Lung (tissue), 11 donors: ENCODE measurements at regions not wholly inside any gene's neighbourhood (a gene's known extent, or its start where the extent isn't known, plus 50 kb on each side); places are given as distances from the start of the nearest gene placed in this dataset.

Experiments used
- ATAC-seq: fragments of 200-7000 bp; cut with Tn5 transposase; one replicate; pipeline ENCODE4 v1.9.1; 2020; ENCODE audit warnings: moderate number of reproducible peaks; ENCODE audit not compliant: insufficient read depth, low FRiP score
- DNase-seq, 3 donors: peaks; one replicate each; pipeline ENCODE4 v3.0.0-alpha.2; 2013 to 2017
- H3K27ac ChIP-seq, 2 donors: one replicate each; pipeline ENCODE4 v1.5.1; 2013; ENCODE audit warnings: mild to moderate bottlenecking in 2 of 2, moderate library complexity in 2 of 2, control low read depth in 1 of 2, inconsistent platforms in 1 of 2, low read depth in 1 of 2, low read length in 1 of 2
- H3K27me3 ChIP-seq, 3 donors: one replicate each; pipeline ENCODE4 v1.5.1; 2013; ENCODE audit warnings: low read length in 2 of 3; ENCODE audit not compliant: control insufficient read depth in 3 of 3, insufficient read depth in 3 of 3
- H3K36me3 ChIP-seq, 4 donors: one replicate each; pipeline ENCODE4 v1.5.1; 2013; ENCODE audit warnings: low read length in 4 of 4, mild to moderate bottlenecking in 1 of 4, moderate library complexity in 1 of 4; ENCODE audit not compliant: control insufficient read depth in 4 of 4, insufficient read depth in 4 of 4
- H3K4me1 ChIP-seq, 5 donors: one replicate each; pipeline ENCODE4 v1.5.1; 2013; ENCODE audit warnings: low read length in 5 of 5, mild to moderate bottlenecking in 2 of 5, moderate library complexity in 1 of 5; ENCODE audit not compliant: control insufficient read depth in 5 of 5, insufficient read depth in 5 of 5
- H3K4me3 ChIP-seq: one replicate; pipeline ENCODE4 v1.5.1; 2013; ENCODE audit warnings: mild to moderate bottlenecking, control low read depth, moderate library complexity
- H3K9ac ChIP-seq, 2 donors: one replicate each; pipeline ENCODE4 v1.5.1; 2013; ENCODE audit warnings: low read length in 2 of 2, control low read depth in 1 of 2; ENCODE audit not compliant: insufficient read depth in 1 of 2
- H3K9me3 ChIP-seq, 4 donors: one replicate each; pipeline ENCODE4 v1.5.1; 2013; ENCODE audit warnings: low read length in 3 of 4, mild to moderate bottlenecking in 1 of 4, moderate library complexity in 1 of 4; ENCODE audit not compliant: control insufficient read depth in 4 of 4, insufficient read depth in 3 of 4
- WGBS, 2 donors: extraction: QIAGEN DNeasy Blood & Tissue Kit; methylation state at CpG; one replicate each; pipeline ENCODE4 v1.1.7; 2013; 5-methylcytosine and 5-hydroxymethylcytosine counted together
- TF ChIP-seq, protein P1 (sequence below): IDR thresholded peaks from 2 replicates; pipeline ENCODE4 v1.5.1; 2012; ENCODE audit warnings: mild to moderate bottlenecking; ENCODE audit errors: control extremely low read depth, extremely low read depth
- donor health status: control.
- donor health status: control.
- donor health status: Bipolar disorder and iron deficiency.
- donor health status: healthy.
- donor health status: DM: yes; HTN: yes; CAD: no.

DNA sequence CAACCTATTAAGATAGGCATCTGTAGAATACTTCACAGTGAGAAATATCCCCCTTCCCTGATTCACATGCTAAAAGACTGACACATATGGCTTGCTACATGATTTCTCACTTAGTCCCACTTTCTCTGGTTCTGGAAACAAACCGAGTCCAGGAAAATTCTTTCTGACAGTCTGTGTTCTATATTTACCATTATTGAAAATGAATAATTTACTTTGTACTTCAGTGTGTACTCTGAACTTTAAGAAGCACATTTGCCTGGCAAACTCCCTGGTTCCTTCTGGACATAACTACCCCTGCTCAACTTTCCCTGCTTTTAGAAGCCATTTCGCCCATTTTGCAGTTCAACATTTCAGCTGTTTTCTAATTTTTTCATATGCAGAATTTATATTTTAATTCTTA lies 53.6 kb downstream of the APCS start:
- no peak overlapping the region for H3K27ac ChIP-seq
- 84 to 87% methylated on average over 2 of the region's 2 CpGs for WGBS, 2 donors
- H3K9me3 ChIP-seq, result peaks cover 0 to 2% (median 0%) of the 10 kb centered on the region in 4 donors
- DNase-seq (no peak), ATAC-seq (no peak)
- no peaks in the 10 kb centered on the region for H3K4me1 ChIP-seq
- TF ChIP-seq, protein P1, sequence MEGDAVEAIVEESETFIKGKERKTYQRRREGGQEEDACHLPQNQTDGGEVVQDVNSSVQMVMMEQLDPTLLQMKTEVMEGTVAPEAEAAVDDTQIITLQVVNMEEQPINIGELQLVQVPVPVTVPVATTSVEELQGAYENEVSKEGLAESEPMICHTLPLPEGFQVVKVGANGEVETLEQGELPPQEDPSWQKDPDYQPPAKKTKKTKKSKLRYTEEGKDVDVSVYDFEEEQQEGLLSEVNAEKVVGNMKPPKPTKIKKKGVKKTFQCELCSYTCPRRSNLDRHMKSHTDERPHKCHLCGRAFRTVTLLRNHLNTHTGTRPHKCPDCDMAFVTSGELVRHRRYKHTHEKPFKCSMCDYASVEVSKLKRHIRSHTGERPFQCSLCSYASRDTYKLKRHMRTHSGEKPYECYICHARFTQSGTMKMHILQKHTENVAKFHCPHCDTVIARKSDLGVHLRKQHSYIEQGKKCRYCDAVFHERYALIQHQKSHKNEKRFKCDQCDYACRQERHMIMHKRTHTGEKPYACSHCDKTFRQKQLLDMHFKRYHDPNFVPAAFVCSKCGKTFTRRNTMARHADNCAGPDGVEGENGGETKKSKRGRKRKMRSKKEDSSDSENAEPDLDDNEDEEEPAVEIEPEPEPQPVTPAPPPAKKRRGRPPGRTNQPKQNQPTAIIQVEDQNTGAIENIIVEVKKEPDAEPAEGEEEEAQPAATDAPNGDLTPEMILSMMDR, result no peak
- no peaks in the 10 kb centered on the region for H3K36me3 ChIP-seq
- no peak overlapping the region for H3K4me3 ChIP-seq
- no peaks in the 10 kb centered on the region for H3K27me3 ChIP-seq
- no peak overlapping the region for H3K9ac ChIP-seq

DNA sequence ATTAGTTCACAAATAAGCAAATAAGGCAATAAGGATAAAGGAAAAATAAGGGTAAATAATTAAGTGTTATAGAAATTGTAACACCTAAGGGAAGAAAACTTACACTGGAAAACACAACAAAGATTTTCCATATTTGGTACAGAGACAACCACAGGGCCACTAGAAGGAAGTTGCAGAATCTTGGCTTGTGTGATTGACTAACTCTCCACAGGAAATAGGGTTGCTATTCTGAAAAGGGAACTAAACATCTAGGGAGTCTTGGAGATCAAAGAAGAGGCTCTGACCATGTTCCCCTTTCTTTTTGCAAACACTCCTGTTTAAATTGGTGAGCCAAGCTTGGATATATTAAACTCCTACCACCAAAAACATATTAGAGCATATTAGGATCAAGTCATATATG lies 59.1 kb downstream of the APCS start:
- H3K36me3 ChIP-seq, result no peaks in the 10 kb centered on the region
- H3K27ac ChIP-seq, result no peak overlapping the region
- DNase-seq, result peak in 2 of 3 donors; percentile 3 to 6
- peaks cover 0 to 2% (median 0%) of the 10 kb centered on the region in 4 donors for H3K9me3 ChIP-seq
- no peak overlapping the region for H3K9ac ChIP-seq
- H3K27me3 ChIP-seq, result no peaks in the 10 kb centered on the region
- H3K4me3 ChIP-seq, result no peak overlapping the region
- no peak for ATAC-seq
- no peaks in the 10 kb centered on the region for H3K4me1 ChIP-seq
- TF ChIP-seq, protein P1, result no peak

DNA sequence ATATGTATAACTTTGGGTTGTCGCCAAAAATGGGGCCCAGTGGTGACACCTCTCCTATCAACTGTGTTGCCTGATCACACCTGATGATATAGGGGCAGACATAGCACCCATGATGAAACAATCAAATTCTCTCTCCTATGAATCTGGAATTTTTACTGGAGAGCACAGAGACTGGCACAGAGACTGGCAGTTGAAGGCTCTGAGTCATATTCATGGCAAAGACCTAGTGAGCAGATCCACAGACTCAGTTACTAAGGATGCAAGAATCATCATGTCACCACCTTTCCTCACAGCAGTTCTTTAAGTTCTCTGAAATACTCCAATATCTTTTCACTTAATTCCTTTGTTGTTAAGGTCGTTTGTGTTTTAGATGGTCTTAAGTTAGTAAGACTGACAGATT lies 60.0 kb downstream of the APCS start:
- TF ChIP-seq, protein P1, result no peak
- DNase-seq (no peak), ATAC-seq (no peak)
- Histone ChIP-seq H3K36me3 (no peaks in the 10 kb centered on the region), H3K9me3 (peaks cover 0 to 2% (median 0%) of the 10 kb centered on the region in 4 donors), H3K27me3 (no peaks in the 10 kb centered on the region), H3K9ac (no peak overlapping the region), H3K4me3 (no peak overlapping the region), H3K4me1 (no peaks in the 10 kb centered on the region), H3K27ac (no peak overlapping the region)
- 76 to 91% methylated on average over 2 of the region's 2 CpGs for WGBS, 2 donors

DNA sequence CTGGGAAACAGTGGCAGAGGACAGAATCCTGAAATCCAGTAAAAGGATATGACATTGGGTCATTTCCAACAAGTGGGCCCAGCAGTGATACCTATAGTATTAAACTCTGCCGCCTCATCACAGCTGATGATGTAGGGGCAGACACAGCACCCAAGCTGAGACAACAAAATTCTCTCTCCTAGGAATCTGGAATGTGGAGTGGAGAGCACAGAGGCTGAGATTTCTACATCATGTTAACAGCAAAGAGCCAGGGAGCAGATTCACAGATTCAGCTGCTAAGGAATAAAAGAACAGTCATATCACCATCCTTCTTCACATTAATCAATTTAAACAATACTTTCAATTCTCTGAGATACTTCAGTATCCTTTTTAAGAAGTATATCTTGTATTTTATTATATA lies 61.9 kb downstream of the CRP start:
- H3K27me3 ChIP-seq, result no peaks in the 10 kb centered on the region
- TF ChIP-seq, protein P1, result no peak
- ATAC-seq (no peak), DNase-seq (no peak)
- H3K9ac ChIP-seq, result no peak overlapping the region
- no peaks in the 10 kb centered on the region for H3K9me3 ChIP-seq
- H3K36me3 ChIP-seq, result no peaks in the 10 kb centered on the region
- H3K27ac ChIP-seq, result no peak overlapping the region
- H3K4me1 ChIP-seq, result no peaks in the 10 kb centered on the region
- WGBS, 2 donors, result 97% methylated on average over 1 of the region's 1 CpG
- no peak overlapping the region for H3K4me3 ChIP-seq
